GM12872 (cell line): ENCODE measurements at regions not wholly inside any gene's neighbourhood (a gene's known extent, or its start where the extent isn't known, plus 50 kb on each side); places are given as distances from the start of the nearest gene placed in this dataset.

Experiments
- CTCF ChIP-seq: IDR thresholded peaks from 3 replicates; pipeline ENCODE4 v1.5.1; 2011; ENCODE audit warnings: low read depth, mild to moderate bottlenecking, low read length, moderate library complexity; ENCODE audit not compliant: insufficient read depth

- TF ChIP-seq CTCF: no peak
These were observed 382.6 kb downstream of the AGTPBP1 start for GRCh38 chr9:85359161-85359560.

GRCh38 chr9:85349046-85349445 is 392.7 kb downstream of the AGTPBP1 start:
- TF ChIP-seq CTCF: no peak

GRCh38 chr9:85347541-85347940 is 394.2 kb downstream of the AGTPBP1 start:
- no peak for TF ChIP-seq CTCF

GRCh38 chr9:85344901-85345300 is 396.9 kb downstream of the AGTPBP1 start:
- TF ChIP-seq CTCF: no peak

- TF ChIP-seq CTCF: no peak
These were observed 402.4 kb downstream of the AGTPBP1 start for GRCh38 chr9:85339338-85339737.

- TF ChIP-seq CTCF: no peak
These were observed 407.5 kb downstream of the AGTPBP1 start for GRCh38 chr9:85334228-85334627.

GRCh38 chr9:85332487-85332886 is 409.3 kb downstream of the AGTPBP1 start:
- peak; percentile 50 for TF ChIP-seq CTCF

GRCh38 chr9:85331626-85332025 is 410.1 kb downstream of the AGTPBP1 start:
- no peak for TF ChIP-seq CTCF
